GM12874 (cell line): ENCODE measurements at regions not wholly inside any gene's neighbourhood (a gene's known extent, or its start where the extent isn't known, plus 50 kb on each side); places are given as distances from the start of the nearest gene placed in this dataset.

Source experiments
- TF ChIP-seq, protein P1 (sequence below): IDR thresholded peaks from 2 replicates; pipeline ENCODE4 v1.5.1; 2011; ENCODE audit warnings: low read depth, mild to moderate bottlenecking, control low read depth, low read length, moderate library complexity; ENCODE audit not compliant: insufficient read depth

- TF ChIP-seq, protein P1, sequence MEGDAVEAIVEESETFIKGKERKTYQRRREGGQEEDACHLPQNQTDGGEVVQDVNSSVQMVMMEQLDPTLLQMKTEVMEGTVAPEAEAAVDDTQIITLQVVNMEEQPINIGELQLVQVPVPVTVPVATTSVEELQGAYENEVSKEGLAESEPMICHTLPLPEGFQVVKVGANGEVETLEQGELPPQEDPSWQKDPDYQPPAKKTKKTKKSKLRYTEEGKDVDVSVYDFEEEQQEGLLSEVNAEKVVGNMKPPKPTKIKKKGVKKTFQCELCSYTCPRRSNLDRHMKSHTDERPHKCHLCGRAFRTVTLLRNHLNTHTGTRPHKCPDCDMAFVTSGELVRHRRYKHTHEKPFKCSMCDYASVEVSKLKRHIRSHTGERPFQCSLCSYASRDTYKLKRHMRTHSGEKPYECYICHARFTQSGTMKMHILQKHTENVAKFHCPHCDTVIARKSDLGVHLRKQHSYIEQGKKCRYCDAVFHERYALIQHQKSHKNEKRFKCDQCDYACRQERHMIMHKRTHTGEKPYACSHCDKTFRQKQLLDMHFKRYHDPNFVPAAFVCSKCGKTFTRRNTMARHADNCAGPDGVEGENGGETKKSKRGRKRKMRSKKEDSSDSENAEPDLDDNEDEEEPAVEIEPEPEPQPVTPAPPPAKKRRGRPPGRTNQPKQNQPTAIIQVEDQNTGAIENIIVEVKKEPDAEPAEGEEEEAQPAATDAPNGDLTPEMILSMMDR, result no peak
These were observed 1450.1 kb downstream of the KCNT2 start for GRCh38 chr1:195158091-195158490.

DNA sequence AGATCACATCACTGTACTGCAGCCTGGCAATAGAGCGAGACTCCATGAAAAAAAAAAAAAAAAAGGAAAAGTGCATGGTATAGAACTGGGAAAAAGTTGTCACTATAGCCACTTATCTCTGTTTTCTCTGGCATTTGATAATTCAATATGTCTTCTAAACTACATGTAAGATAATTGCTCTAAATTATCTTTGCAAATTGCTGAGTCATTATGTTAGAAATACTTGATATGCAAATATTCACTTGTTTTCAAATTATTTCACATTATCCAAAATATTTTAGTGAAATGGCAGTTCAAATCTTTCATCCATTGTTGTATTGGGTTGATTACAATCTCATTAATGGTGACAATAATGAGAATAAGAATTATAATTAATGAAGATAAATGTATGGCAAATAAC is 1455.1 kb downstream of the KCNT2 start:
- TF ChIP-seq, protein P1, result no peak

DNA sequence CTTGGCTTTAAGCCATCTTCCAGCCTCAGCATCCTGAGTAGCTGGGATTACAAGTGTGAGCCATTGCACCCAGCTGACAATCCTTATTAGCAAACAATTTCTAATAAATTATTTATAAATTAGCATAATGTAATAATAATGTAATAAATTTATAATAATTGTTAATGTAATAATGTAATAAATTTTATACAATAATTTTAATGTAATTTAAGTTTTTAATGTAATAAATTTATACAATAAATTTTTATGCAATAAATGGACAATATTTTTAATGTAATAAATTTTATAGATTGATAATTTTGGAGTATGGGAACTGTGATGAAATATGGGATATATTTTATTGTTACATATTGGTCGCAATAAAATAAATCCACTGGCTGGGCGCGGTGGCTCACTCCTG is 1457.5 kb downstream of the KCNT2 start:
- TF ChIP-seq, protein P1, result no peak

DNA sequence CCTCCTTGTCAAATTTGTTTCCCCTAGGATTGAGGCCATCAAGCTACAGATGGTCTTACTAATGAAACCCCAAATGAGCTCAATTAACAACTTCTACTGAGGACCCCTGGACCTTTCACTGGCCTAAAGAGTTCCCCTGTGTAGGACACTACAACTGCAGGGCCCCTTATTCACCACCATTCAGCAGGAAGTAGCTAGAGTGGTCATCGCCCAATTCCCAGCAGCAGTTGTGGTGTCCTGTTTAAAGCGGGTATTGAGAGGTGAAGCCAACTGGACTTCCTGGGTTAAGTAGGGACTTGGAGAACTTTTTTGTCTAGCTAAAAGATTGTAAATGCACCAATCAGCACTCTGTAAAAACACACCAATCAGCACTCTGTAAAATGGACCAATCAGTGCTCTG is 1466.9 kb downstream of the KCNT2 start:
- TF ChIP-seq, protein P1, result no peak

- TF ChIP-seq, protein P1, result no peak
These were observed 1477.6 kb downstream of the KCNT2 start for GRCh38 chr1:195130598-195130997.

- TF ChIP-seq, protein P1, result no peak
These were observed 1485.7 kb downstream of the KCNT2 start for GRCh38 chr1:195122497-195122896.

DNA sequence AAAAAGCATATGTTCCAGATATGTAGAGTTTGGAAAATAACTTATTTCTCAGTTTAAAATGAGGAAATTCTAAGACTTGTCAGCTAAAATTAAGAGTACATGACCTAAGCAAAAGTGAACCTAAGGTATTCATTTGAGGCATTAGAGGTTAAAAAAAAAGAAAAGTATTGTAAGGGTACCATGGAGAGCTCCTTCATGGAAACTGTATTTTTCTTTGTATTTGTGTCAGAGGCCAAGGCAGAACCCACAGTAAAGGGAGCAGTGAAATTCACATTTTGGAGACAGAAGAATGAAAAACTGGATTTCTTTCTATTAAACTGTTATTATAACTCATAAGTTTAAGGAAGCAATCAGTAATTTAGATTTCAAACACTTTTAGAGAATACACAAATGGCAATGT is 1494.8 kb downstream of the KCNT2 start:
- TF ChIP-seq, protein P1, result no peak

- TF ChIP-seq, protein P1, result no peak
These were observed 1502.5 kb downstream of the KCNT2 start for GRCh38 chr1:195105773-195106172.
